K562 (cell line): ENCODE measurements at regions not wholly inside any gene's neighbourhood (a gene's known extent, or its start where the extent isn't known, plus 50 kb on each side); places are given as distances from the start of the nearest gene placed in this dataset.

ENCODE experiments used
- ARNT ChIP-seq, 2 experiments: fragments of 450-650 bp; IDR thresholded peaks; 2 replicates each; pipeline ENCODE4 v1.6.1; 2016; ENCODE audit warnings: mild to moderate bottlenecking in 1 of 2
- MLX ChIP-seq, 2 experiments: fragments of 450-650 bp in 1 of 2; sonication (generic) in 1 of 2; formaldehyde crosslinking; conservative IDR thresholded peaks; 2 replicates each; pipeline versions ENCODE4 v1.4.0 to v1.8.1; 2020 to 2022; ENCODE audit warnings: mild to moderate bottlenecking in 1 of 2, missing genetic modification reagents in 1 of 2
- PCBP1 ChIP-seq: fragments of 200-400 bp; formaldehyde crosslinking; IDR thresholded peaks from 2 replicates; pipeline ENCODE4 v1.6.1; 2018; ENCODE audit warnings: mild to moderate bottlenecking, low read depth, low read length; ENCODE audit not compliant: poor library complexity, severe bottlenecking
- ZNF133 ChIP-seq: fragments of 250-450 bp; sonication (Bioruptor Pico); IDR thresholded peaks from 2 replicates; pipeline ENCODE4 v1.4.0; 2020; ENCODE audit warnings: mild to moderate bottlenecking
- TF ChIP-seq, protein P1 (sequence below): fragments of 450-650 bp; IDR thresholded peaks from 2 replicates; pipeline ENCODE4 v1.6.1; 2016; ENCODE audit warnings: mild to moderate bottlenecking, moderate library complexity

DNA sequence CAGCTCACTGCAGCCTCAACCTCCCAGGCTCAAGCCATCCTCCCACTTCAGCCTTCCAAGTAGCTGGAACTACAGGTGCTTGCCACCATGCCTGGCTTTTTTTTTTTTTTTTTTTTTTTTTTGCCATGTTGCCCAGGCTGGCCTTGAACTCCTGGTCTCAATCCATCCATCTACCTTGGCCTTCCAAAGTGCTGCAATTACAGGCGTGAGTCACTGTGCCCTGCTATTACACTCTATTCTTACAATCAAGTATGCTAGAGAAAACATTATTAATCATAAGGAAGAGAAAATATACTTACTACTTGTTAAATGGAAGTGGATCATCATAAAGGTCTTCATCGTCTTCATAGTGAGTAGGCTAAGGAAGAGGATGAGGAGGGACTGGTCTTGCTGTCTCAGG lies 93.3 kb upstream of the DOCK9 start (continued):
- TF ChIP-seq PCBP1, result no peak
- TF ChIP-seq MLX (CRISPR knock-in tag; conservative IDR thresholded peaks at IDR 0.05), result no peak
- no peak for TF ChIP-seq ZNF133 (CRISPR knock-in tag)
- TF ChIP-seq ARNT (IDR thresholded peaks at IDR 0.05), result no peak
- TF ChIP-seq, protein P1, sequence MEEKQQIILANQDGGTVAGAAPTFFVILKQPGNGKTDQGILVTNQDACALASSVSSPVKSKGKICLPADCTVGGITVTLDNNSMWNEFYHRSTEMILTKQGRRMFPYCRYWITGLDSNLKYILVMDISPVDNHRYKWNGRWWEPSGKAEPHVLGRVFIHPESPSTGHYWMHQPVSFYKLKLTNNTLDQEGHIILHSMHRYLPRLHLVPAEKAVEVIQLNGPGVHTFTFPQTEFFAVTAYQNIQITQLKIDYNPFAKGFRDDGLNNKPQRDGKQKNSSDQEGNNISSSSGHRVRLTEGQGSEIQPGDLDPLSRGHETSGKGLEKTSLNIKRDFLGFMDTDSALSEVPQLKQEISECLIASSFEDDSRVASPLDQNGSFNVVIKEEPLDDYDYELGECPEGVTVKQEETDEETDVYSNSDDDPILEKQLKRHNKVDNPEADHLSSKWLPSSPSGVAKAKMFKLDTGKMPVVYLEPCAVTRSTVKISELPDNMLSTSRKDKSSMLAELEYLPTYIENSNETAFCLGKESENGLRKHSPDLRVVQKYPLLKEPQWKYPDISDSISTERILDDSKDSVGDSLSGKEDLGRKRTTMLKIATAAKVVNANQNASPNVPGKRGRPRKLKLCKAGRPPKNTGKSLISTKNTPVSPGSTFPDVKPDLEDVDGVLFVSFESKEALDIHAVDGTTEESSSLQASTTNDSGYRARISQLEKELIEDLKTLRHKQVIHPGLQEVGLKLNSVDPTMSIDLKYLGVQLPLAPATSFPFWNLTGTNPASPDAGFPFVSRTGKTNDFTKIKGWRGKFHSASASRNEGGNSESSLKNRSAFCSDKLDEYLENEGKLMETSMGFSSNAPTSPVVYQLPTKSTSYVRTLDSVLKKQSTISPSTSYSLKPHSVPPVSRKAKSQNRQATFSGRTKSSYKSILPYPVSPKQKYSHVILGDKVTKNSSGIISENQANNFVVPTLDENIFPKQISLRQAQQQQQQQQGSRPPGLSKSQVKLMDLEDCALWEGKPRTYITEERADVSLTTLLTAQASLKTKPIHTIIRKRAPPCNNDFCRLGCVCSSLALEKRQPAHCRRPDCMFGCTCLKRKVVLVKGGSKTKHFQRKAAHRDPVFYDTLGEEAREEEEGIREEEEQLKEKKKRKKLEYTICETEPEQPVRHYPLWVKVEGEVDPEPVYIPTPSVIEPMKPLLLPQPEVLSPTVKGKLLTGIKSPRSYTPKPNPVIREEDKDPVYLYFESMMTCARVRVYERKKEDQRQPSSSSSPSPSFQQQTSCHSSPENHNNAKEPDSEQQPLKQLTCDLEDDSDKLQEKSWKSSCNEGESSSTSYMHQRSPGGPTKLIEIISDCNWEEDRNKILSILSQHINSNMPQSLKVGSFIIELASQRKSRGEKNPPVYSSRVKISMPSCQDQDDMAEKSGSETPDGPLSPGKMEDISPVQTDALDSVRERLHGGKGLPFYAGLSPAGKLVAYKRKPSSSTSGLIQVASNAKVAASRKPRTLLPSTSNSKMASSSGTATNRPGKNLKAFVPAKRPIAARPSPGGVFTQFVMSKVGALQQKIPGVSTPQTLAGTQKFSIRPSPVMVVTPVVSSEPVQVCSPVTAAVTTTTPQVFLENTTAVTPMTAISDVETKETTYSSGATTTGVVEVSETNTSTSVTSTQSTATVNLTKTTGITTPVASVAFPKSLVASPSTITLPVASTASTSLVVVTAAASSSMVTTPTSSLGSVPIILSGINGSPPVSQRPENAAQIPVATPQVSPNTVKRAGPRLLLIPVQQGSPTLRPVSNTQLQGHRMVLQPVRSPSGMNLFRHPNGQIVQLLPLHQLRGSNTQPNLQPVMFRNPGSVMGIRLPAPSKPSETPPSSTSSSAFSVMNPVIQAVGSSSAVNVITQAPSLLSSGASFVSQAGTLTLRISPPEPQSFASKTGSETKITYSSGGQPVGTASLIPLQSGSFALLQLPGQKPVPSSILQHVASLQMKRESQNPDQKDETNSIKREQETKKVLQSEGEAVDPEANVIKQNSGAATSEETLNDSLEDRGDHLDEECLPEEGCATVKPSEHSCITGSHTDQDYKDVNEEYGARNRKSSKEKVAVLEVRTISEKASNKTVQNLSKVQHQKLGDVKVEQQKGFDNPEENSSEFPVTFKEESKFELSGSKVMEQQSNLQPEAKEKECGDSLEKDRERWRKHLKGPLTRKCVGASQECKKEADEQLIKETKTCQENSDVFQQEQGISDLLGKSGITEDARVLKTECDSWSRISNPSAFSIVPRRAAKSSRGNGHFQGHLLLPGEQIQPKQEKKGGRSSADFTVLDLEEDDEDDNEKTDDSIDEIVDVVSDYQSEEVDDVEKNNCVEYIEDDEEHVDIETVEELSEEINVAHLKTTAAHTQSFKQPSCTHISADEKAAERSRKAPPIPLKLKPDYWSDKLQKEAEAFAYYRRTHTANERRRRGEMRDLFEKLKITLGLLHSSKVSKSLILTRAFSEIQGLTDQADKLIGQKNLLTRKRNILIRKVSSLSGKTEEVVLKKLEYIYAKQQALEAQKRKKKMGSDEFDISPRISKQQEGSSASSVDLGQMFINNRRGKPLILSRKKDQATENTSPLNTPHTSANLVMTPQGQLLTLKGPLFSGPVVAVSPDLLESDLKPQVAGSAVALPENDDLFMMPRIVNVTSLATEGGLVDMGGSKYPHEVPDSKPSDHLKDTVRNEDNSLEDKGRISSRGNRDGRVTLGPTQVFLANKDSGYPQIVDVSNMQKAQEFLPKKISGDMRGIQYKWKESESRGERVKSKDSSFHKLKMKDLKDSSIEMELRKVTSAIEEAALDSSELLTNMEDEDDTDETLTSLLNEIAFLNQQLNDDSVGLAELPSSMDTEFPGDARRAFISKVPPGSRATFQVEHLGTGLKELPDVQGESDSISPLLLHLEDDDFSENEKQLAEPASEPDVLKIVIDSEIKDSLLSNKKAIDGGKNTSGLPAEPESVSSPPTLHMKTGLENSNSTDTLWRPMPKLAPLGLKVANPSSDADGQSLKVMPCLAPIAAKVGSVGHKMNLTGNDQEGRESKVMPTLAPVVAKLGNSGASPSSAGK, result no peak
- TF ChIP-seq, all 486 proteins: peak for 0
